NCI-H748 (cell line): ENCODE measurements at regions not wholly inside any gene's neighbourhood (a gene's known extent, or its start where the extent isn't known, plus 50 kb on each side); places are given as distances from the start of the nearest gene placed in this dataset.

Experiments used
- DNase-seq: peaks from one replicate; lab custom pipeline; 2025; ENCODE audit not compliant: unreplicated experiment; lab: John Stamatoyannopoulos, UW

- no peak for DNase-seq
Observed at GRCh38 chr17:63246344-63246743, 199.8 kb downstream of the CYB561 start.

GRCh38 chr17:63247706-63248105, 198.4 kb downstream of the CYB561 start:
- no peak for DNase-seq

- DNase-seq: no peak
Observed at GRCh38 chr17:63249256-63250004, 196.7 kb downstream of the CYB561 start.

GRCh38 chr17:63250830-63251229, 195.3 kb downstream of the CYB561 start:
- DNase-seq: no peak

- no peak for DNase-seq
Observed at GRCh38 chr17:63258785-63259184, 187.3 kb downstream of the CYB561 start.

GRCh38 chr17:63262751-63263476, 183.2 kb downstream of the CYB561 start:
- DNase-seq: no peak

- DNase-seq: no peak
Observed at GRCh38 chr17:63265526-63265925, 180.6 kb downstream of the CYB561 start.

- DNase-seq: no peak
Observed at GRCh38 chr17:63267846-63268245, 178.3 kb downstream of the CYB561 start.

- DNase-seq: peak; percentile 21
Observed at GRCh38 chr17:63268827-63269226, 177.3 kb downstream of the CYB561 start.

- DNase-seq: no peak
Observed at GRCh38 chr17:63270610-63271009, 175.5 kb downstream of the CYB561 start.

- DNase-seq: no peak
Observed at GRCh38 chr17:63274146-63274545, 172.0 kb downstream of the CYB561 start.

GRCh38 chr17:63275318-63275970, 170.7 kb downstream of the CYB561 start:
- no peak for DNase-seq

- no peak for DNase-seq
Observed at GRCh38 chr17:63275971-63276745, 169.9 kb downstream of the CYB561 start.

GRCh38 chr17:63276821-63277220, 169.3 kb downstream of the CYB561 start:
- DNase-seq: no peak

- no peak for DNase-seq
Observed at GRCh38 chr17:63277629-63278028, 168.5 kb downstream of the CYB561 start.

- DNase-seq: no peak
Observed at GRCh38 chr17:63278728-63279442, 167.2 kb downstream of the CYB561 start.

- DNase-seq: no peak
Observed at GRCh38 chr17:63279498-63280230, 166.4 kb downstream of the CYB561 start.

GRCh38 chr17:63282455-63282854, 163.7 kb downstream of the CYB561 start:
- DNase-seq: no peak

GRCh38 chr17:63285551-63285950, 160.6 kb downstream of the CYB561 start:
- DNase-seq: no peak

GRCh38 chr17:63286254-63286653, 159.9 kb downstream of the CYB561 start:
- no peak for DNase-seq
